Anterior cingulate cortex (tissue), 58 donors: ENCODE measurements at regions not wholly inside any gene's neighbourhood (a gene's known extent, or its start where the extent isn't known, plus 50 kb on each side); places are given as distances from the start of the nearest gene placed in this dataset.

Experiments used
- DNase-seq, 58 donors: peaks; one replicate each; lab custom pipeline; 2025; lab: John Stamatoyannopoulos, UW

- DNase-seq = no peak
Observed at GRCh38 chr2:176388861-176389260, 119.6 kb downstream of the MTX2 start.

- no peak for DNase-seq
Observed at GRCh38 chr2:176390276-176391147, 121.3 kb downstream of the MTX2 start.

GRCh38 chr2:176391148-176391419 lies 121.8 kb downstream of the MTX2 start:
- DNase-seq = no peak

- DNase-seq = no peak
Observed at GRCh38 chr2:176392249-176392648, 123.0 kb downstream of the MTX2 start.

- DNase-seq = peak in 4 of 58 donors; percentile 2 to 9 (median 4)
Observed at GRCh38 chr2:176392744-176393414, 123.6 kb downstream of the MTX2 start.

- no peak for DNase-seq
Observed at GRCh38 chr2:176395273-176395854, 126.1 kb downstream of the MTX2 start.

GRCh38 chr2:176398243-176399073 lies 129.2 kb downstream of the MTX2 start:
- no peak for DNase-seq

- no peak for DNase-seq
Observed at GRCh38 chr2:176399074-176399598, 129.9 kb downstream of the MTX2 start.

GRCh38 chr2:176405477-176405876 lies 136.2 kb downstream of the MTX2 start:
- DNase-seq = no peak

GRCh38 chr2:176407706-176408105 lies 138.5 kb downstream of the MTX2 start:
- DNase-seq = no peak

GRCh38 chr2:176409671-176410070 lies 140.4 kb downstream of the MTX2 start:
- no peak for DNase-seq

GRCh38 chr2:176412136-176412535 lies 142.9 kb downstream of the MTX2 start:
- no peak for DNase-seq

- DNase-seq = no peak
Observed at GRCh38 chr2:176413786-176414185, 144.5 kb downstream of the MTX2 start.

- DNase-seq = no peak
Observed at GRCh38 chr2:176414641-176415040, 145.4 kb downstream of the MTX2 start.

GRCh38 chr2:176415174-176415895 lies 146.1 kb downstream of the MTX2 start:
- no peak for DNase-seq

GRCh38 chr2:176415937-176416499 lies 146.8 kb downstream of the MTX2 start:
- DNase-seq = no peak

GRCh38 chr2:176418768-176419167 lies 149.5 kb downstream of the MTX2 start:
- no peak for DNase-seq

- no peak for DNase-seq
Observed at GRCh38 chr2:176419591-176420071, 150.4 kb downstream of the MTX2 start.

GRCh38 chr2:176421297-176422050 lies 152.2 kb downstream of the MTX2 start:
- no peak for DNase-seq
